Uterus (tissue), 3 donors: ENCODE measurements at regions not wholly inside any gene's neighbourhood (a gene's known extent, or its start where the extent isn't known, plus 50 kb on each side); places are given as distances from the start of the nearest gene placed in this dataset.

Source experiments
- DNase-seq, 2 donors: peaks; one replicate each; pipeline ENCODE4 v3.0.0-alpha.2; 2019 to 2020
- H3K27ac ChIP-seq, 2 donors: fragments of 200-600 bp; sonication (generic); 1 replicate in 1 of 2; 2 replicates in 1 of 2; pipeline ENCODE4 v1.5.1; 2016 to 2018
- H3K27me3 ChIP-seq, 2 donors: fragments of 200-600 bp; sonication (generic); one replicate each; pipeline ENCODE4 v1.5.1; 2018 to 2019; ENCODE audit warnings: control low read depth in 1 of 2
- H3K36me3 ChIP-seq, 2 donors: fragments of 200-600 bp; sonication (generic); one replicate each; pipeline ENCODE4 v1.5.1; 2019; ENCODE audit warnings: control low read depth in 1 of 2
- H3K4me1 ChIP-seq, 2 donors: fragments of 200-600 bp; sonication (generic); one replicate each; pipeline ENCODE4 v1.5.1; 2018 to 2019; ENCODE audit warnings: control low read depth in 1 of 2
- H3K4me3 ChIP-seq, 2 donors: fragments of 200-600 bp; sonication (generic); 1 replicate in 1 of 2; 2 replicates in 1 of 2; pipeline ENCODE4 v1.5.1; 2018 to 2019; ENCODE audit warnings: mild to moderate bottlenecking in 1 of 2
- H3K9me3 ChIP-seq, 2 donors: fragments of 200-600 bp; sonication (generic); one replicate each; pipeline ENCODE4 v1.5.1; 2019; ENCODE audit warnings: control low read depth in 1 of 2
- POLR2A ChIP-seq, 2 donors: fragments of 450-650 bp; IDR thresholded peaks; one replicate each; pipeline ENCODE4 v1.6.1; 2016; ENCODE audit warnings: antibody characterized with exemption in 2 of 2, mild to moderate bottlenecking in 1 of 2, moderate library complexity in 1 of 2
- intact Hi-C: fragments of 100-400 bp; cut with DNase I; formaldehyde crosslinking; loops from one replicate; pipeline ENCODE4 v1.15.1; 2023; ENCODE audit warnings: low total_unique reads
- TF ChIP-seq, protein P1 (sequence below), 4 experiments: fragments of 200-600 bp in 2 of 4; fragments of 450-650 bp in 2 of 4; sonication (generic) in 2 of 4; IDR thresholded peaks; one replicate each; pipeline ENCODE4 v1.5.1; 2016 to 2019; ENCODE audit warnings: antibody characterized with exemption in 4 of 4, mild to moderate bottlenecking in 2 of 4, moderate library complexity in 1 of 4
- donor health status: DM: yes; HTN: yes; CAD: no.

DNA sequence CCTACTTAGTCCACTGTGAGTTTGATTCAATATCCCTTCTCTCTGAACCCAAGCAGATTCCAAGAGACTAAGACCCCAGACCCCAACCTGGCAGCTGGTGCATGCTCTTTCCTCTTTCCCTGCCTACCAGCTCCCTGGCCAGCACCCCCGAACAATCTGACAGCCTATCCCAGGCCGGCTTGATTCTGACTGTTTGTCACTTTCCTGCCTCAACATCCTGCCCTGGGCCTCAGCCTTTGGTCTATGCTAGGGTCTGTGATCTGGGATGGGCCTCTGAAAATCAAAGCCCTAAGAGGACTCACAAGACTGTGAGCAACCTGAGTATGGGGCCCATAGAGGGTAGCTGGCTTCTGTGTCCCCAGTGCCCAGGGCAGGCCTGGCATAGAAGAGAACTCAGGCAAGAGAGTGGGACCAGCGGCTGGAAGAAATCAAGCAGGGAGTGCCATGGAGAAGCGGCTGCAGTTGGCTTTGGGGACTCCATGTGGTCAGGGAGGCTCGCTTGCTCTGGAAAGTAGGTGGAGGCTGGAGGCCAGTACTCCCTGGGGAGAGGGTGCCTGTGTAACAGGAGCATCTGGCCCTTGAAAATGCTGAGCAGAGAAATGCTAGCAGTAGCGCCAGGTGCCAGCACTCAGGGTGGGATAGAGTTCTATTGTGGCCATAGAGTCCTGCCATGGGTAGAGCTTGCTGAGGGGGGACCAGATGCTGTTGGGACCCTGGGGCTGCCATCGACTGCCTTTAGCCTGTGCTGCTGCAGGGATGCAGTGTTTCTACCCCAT is 343.9 kb downstream of the DYSF start:
- TF ChIP-seq, protein P1, sequence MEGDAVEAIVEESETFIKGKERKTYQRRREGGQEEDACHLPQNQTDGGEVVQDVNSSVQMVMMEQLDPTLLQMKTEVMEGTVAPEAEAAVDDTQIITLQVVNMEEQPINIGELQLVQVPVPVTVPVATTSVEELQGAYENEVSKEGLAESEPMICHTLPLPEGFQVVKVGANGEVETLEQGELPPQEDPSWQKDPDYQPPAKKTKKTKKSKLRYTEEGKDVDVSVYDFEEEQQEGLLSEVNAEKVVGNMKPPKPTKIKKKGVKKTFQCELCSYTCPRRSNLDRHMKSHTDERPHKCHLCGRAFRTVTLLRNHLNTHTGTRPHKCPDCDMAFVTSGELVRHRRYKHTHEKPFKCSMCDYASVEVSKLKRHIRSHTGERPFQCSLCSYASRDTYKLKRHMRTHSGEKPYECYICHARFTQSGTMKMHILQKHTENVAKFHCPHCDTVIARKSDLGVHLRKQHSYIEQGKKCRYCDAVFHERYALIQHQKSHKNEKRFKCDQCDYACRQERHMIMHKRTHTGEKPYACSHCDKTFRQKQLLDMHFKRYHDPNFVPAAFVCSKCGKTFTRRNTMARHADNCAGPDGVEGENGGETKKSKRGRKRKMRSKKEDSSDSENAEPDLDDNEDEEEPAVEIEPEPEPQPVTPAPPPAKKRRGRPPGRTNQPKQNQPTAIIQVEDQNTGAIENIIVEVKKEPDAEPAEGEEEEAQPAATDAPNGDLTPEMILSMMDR (IDR thresholded peaks at IDR 0.05) = no peak
- TF ChIP-seq POLR2A (IDR thresholded peaks at IDR 0.05) = no peak
- no peaks in the 10 kb centered on the region for H3K9me3 ChIP-seq
- intact Hi-C loops = no loop called here
- no peak overlapping the region for H3K4me3 ChIP-seq
- H3K27me3 ChIP-seq = no peaks in the 10 kb centered on the region
- H3K36me3 ChIP-seq = no peaks in the 10 kb centered on the region
- no peak for DNase-seq
- H3K4me1 ChIP-seq = no peaks in the 10 kb centered on the region
- no peak overlapping the region for H3K27ac ChIP-seq

DNA sequence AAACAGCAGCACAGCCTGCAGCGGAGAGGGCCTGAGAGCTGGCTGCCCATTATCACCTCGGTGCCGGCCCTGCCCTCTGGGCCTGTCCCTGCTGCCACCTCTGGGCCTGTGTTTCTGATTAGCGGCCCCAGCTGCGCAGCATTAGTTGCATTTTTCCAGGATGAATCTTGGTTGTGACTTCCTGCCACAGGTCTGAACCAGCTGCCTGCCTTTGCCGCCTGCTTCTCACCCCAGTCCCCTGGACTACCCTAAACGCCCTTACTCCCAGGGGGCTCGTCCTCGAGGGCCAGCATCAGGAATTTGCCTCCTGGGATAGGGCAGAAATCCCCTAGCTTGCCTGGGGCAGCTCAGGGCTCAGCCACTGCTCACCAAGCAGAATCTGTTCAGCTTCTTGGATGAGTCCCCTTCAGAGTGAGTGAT is 342.8 kb downstream of the DYSF start:
- no peaks in the 10 kb centered on the region for H3K36me3 ChIP-seq
- no peaks in the 10 kb centered on the region for H3K9me3 ChIP-seq
- no peak overlapping the region for H3K4me3 ChIP-seq
- no peaks in the 10 kb centered on the region for H3K27me3 ChIP-seq
- TF ChIP-seq, protein P1 (IDR thresholded peaks at IDR 0.05) = no peak
- no peak for TF ChIP-seq POLR2A (IDR thresholded peaks at IDR 0.05)
- intact Hi-C loops = no loop called here
- H3K27ac ChIP-seq = no peak overlapping the region
- no peaks in the 10 kb centered on the region for H3K4me1 ChIP-seq
- DNase-seq = no peak

DNA sequence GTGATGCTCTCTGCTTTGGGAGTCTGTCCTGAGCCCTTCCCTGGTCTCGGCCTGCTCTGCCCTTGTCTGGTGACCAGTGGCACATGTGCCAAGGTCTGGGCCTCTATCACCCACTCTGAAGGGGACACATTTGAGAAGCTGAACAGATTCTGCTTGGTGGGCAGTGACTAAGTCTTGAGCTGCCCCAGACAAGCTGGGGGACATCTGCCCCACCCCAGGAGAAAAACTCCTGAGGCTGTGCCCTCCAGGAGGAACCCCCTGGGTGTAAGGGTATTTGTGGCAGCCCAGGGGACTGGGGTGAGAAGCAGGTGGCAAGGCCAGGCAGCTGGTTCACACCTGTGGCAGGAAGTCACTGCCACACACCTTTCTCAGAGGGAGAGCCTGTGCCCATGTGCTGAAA is 342.1 kb downstream of the DYSF start:
- intact Hi-C loops = no loop called here
- no peak overlapping the region for H3K4me3 ChIP-seq
- H3K27ac ChIP-seq = no peak overlapping the region
- DNase-seq = no peak
- no peaks in the 10 kb centered on the region for H3K4me1 ChIP-seq
- H3K27me3 ChIP-seq = no peaks in the 10 kb centered on the region
- H3K36me3 ChIP-seq = no peaks in the 10 kb centered on the region
- H3K9me3 ChIP-seq = no peaks in the 10 kb centered on the region
- no peak for TF ChIP-seq POLR2A (IDR thresholded peaks at IDR 0.05)

DNA sequence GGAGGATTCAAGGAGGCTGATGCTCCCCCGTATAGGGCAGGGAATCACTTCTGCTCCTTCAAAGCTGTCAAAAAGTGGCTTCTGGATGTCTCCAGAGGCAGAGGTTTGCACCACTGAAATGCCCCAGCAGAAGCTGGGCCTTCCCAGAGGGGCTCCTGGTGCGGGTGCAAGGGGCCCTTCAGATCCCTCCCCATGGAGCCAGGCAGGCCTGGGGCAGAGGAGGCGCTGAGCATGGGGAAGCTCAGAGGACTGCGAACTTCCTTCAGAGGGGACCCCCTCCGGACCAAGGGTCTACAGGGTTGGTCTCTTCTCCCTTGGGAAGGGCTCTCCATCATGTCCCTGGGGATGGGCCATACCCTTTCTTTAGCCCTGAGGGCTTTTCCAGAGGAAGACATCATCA is 341.2 kb downstream of the DYSF start:
- H3K4me3 ChIP-seq = no peak overlapping the region
- no peaks in the 10 kb centered on the region for H3K4me1 ChIP-seq
- no peaks in the 10 kb centered on the region for H3K9me3 ChIP-seq
- H3K27ac ChIP-seq = no peak overlapping the region
- no peak for TF ChIP-seq POLR2A (IDR thresholded peaks at IDR 0.05)
- TF ChIP-seq, protein P1 (IDR thresholded peaks at IDR 0.05) = no peak
- no peaks in the 10 kb centered on the region for H3K27me3 ChIP-seq
- no peaks in the 10 kb centered on the region for H3K36me3 ChIP-seq
- intact Hi-C loops = no loop called here
- no peak for DNase-seq

DNA sequence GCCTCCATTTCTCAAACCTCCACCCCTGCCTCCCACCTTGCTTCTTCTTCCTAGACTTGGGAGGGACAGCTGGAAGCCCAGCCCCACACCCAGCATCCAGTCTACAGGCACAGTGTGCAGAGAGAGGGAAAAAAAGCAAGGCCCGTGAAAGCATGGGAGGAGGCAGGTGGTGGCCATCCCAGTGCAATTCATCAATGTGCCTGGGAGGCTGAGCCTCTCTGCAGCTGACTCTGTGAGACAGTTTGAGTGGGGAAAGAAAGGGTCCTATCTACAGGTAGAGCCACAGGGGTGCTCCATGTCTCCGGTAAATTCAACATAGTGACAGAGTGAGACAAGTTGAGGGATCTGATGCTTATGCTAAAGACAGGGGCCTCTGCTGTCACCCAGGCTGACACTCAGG is 340.6 kb downstream of the DYSF start:
- no peaks in the 10 kb centered on the region for H3K9me3 ChIP-seq
- intact Hi-C loops = no loop called here
- H3K36me3 ChIP-seq = no peaks in the 10 kb centered on the region
- TF ChIP-seq, protein P1 (IDR thresholded peaks at IDR 0.05) = no peak
- TF ChIP-seq POLR2A (IDR thresholded peaks at IDR 0.05) = no peak
- H3K4me1 ChIP-seq = no peaks in the 10 kb centered on the region
- no peaks in the 10 kb centered on the region for H3K27me3 ChIP-seq
- no peak overlapping the region for H3K27ac ChIP-seq
- no peak overlapping the region for H3K4me3 ChIP-seq
- DNase-seq = no peak
